Epithelial cell of prostate (primary cell): ENCODE measurements at regions not wholly inside any gene's neighbourhood (a gene's known extent, or its start where the extent isn't known, plus 50 kb on each side); places are given as distances from the start of the nearest gene placed in this dataset.
A peak's percentile ranks its signal among the peaks of the same experiment; 100 is the strongest.
"Not testable (repeated sequence)": the region's sequence is repeated elsewhere in the genome, so short reads cannot be mapped to it uniquely, and the experiment has no call there.

Source experiments
- DNase-seq: peaks from one replicate; pipeline ENCODE4 v3.0.0-alpha.2; 2011; ENCODE audit warnings: low read depth, low spot score
- H3K27ac ChIP-seq: fragments of 450-650 bp; 2 replicates; pipeline ENCODE4 v1.5.1; 2017; ENCODE audit warnings: mild to moderate bottlenecking

- no peak for DNase-seq
- no peak overlapping the region for H3K27ac ChIP-seq
These were observed 334.2 kb downstream of the BMP4 start for GRCh38 chr14:53622447-53622846.

- H3K27ac ChIP-seq: no peak overlapping the region
- no peak for DNase-seq
These were observed 334.7 kb downstream of the BMP4 start for GRCh38 chr14:53621921-53622320.

DNA sequence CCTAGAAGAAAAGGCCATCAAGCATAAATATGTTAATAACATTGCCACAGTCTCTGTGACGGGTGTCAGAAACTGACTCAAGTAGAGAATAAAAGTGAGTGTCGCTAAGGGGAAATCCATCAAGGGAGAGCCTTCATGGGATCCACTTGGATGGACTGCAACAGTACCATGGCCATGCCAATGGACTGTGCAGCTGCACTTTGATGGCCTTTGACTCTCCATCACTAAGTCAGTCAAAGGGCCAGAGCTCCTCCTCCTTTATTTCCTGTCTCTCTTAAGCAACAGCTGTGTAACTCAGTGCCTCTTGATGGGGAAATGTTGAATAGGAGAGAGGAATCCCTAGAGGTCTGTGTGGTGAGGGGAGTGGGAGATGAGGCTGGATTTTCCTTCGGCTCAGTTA, 335.2 kb downstream of the BMP4 start:
- no peak for DNase-seq
- no peak overlapping the region for H3K27ac ChIP-seq

DNA sequence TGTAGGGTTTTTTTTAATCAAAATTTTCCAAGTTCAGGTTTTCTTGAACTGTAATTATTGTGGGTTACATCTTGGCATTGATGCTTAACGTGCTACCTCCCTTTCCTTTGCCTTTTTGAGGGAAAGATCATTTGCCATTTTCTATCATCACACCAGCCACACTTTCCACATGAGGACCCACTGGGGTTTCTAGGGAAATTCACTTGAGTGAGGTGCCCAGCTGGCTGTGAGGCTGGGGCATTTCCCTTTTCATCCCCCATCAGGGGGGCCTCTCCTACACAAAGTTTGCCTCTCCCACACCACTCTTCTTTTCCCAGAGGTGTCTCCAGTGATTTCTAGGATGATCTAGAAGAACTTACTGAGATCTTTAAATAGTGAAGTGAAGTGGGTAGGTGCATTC, 335.7 kb downstream of the BMP4 start:
- no peak for DNase-seq
- no peak overlapping the region for H3K27ac ChIP-seq

DNA sequence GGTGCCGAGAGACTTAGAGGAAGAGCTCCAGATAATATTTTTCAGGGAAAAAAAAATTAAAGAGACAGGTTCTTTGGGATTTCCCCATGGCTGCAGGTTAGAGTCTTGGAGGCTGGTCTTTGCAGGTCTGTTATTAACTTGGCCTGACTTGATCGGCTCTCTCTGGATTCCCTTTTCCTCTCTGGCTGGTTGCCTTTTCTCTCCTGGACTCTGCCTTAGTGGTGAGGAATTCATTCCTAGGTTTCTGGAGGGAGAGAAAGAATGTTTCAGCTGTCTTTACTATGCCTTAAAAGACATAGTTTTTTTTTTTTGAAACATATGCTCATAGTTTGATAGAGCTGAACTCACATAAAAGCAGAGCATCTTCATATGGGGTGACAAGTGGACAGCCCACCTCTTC, 336.3 kb downstream of the BMP4 start:
- DNase-seq: no peak
- H3K27ac ChIP-seq: no peak overlapping the region

DNA sequence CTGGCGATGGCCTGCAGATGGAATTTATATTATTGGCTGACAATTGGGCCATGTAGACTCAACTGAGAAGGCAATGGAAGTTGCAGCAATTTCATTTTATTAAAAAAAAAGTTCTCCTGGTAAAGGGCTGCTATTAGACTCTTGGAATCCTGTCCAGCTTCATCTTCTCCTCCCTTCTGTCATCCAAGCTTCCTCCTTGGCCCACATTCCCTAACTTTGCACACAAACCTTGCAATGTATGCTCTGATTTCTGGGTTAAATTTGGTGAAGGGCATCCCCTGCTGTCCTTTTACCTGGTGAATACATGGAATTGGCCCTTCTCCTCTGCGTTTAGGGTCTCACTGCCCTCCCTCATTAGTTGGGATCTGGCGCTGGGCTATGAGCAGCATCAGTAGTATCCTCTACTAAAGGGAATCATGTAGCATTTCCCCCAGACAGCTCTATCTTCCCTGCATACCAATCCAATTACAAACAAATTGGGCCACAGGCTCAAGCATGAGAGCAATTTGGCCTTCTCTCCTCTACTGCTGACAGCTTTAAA, 336.9 kb downstream of the BMP4 start:
- H3K27ac ChIP-seq: no peak overlapping the region
- no peak for DNase-seq

DNA sequence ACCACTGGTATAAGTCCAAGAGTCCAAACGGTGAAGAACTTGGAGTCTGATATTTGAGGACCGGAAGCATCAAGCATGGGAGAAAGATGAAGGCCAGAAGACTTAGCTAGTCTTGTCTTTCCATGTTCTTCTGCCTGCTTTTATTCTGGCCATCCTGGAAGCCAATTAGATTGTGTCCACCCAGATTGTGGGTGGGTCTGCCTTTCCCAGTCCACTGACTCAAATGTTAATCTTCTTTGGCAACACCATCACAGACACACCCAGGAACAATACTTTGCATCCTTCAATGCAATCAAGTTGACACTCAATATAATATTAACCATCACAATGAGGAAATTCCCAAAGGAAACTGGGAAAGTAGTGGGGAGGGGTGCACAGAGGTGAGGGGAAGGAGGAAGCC, 340.1 kb downstream of the BMP4 start:
- H3K27ac ChIP-seq, DNase-seq: not testable (repeated sequence)

DNA sequence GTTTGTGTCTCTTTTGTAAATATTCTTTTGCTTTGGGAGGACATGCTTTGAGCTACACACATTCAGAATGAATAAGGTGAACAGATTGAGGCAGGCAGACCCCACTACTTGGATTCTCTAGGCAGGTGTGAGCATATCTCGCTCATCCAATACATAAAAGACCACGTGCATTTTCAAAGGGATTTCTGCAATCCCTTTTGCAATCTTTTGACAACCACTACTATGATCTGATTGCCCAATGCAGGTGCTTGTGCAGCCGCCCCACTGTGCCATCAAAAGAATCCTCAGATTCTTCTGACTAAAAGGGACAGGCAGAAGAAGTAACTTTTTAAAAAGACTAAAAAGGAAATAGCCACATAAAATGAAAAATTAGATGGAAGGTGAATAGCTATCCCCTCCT, 341.4 kb downstream of the BMP4 start:
- no peak for DNase-seq
- no peak overlapping the region for H3K27ac ChIP-seq

GRCh38 chr14:53613404-53614253, 343.0 kb downstream of the BMP4 start:
- DNase-seq: peak; percentile 69
- H3K27ac ChIP-seq: peak overlapping the region; percentile 28

DNA sequence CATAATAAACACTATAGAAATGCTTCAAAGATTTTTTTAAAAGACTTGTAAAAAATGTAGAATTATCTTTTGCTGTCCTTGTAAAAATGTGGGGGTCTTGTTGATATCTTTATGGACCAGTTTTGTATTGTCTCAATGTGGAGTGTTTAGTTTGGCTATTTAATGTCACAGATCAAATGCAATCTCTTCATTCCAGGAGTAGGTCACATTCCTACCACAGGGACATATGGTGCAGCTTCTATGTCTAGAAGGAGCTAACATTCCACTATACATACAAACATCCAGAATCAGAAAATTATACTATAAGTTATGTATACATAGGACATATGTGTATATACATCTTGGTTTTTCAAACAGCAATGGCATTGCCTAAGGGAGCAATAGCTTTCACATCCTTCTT, 345.7 kb downstream of the BMP4 start:
- H3K27ac ChIP-seq: no peak overlapping the region

GRCh38 chr14:53609009-53609408, 347.6 kb downstream of the BMP4 start:
- DNase-seq: no peak
- peak overlapping the region; percentile 52 for H3K27ac ChIP-seq

More for the DNA sequence above, 345.7 kb downstream of the BMP4 start:
- DNase-seq: no peak

GRCh38 chr14:53608369-53608768, 348.3 kb downstream of the BMP4 start:
- peak; percentile 86 for DNase-seq
- H3K27ac ChIP-seq: peak overlapping the region; percentile 52

- H3K27ac ChIP-seq: no peak overlapping the region
- no peak for DNase-seq
These were observed 350.4 kb downstream of the BMP4 start for GRCh38 chr14:53606203-53606602.

GRCh38 chr14:53605562-53605961, 351.1 kb downstream of the BMP4 start:
- DNase-seq: no peak
- H3K27ac ChIP-seq: no peak overlapping the region

GRCh38 chr14:53603994-53604393, 352.6 kb downstream of the BMP4 start:
- no peak for DNase-seq
- no peak overlapping the region for H3K27ac ChIP-seq

DNA sequence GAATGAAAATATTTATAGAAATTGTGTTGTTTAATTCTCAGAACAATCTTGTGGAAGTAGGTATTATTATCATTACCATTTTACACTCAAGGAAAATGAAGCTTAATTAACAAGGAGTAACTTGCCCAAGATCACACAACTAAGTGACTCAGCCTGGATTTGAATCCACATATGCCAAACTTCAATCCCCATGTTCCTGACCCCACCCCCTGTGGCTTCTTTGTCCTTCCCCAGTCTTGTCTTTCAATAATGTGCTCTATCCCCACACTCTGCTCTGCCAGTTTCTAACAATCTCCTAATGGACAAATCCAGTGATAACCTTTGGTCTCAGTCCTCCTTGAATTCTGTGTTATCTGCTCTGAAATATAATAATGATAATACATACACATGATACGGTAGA, 355.2 kb downstream of the BMP4 start:
- no peak overlapping the region for H3K27ac ChIP-seq
- no peak for DNase-seq

GRCh38 chr14:53599221-53599945, 357.2 kb downstream of the BMP4 start:
- H3K27ac ChIP-seq: no peak overlapping the region
- no peak for DNase-seq

GRCh38 chr14:53596853-53597525, 359.6 kb downstream of the BMP4 start:
- DNase-seq: no peak
- no peak overlapping the region for H3K27ac ChIP-seq

DNA sequence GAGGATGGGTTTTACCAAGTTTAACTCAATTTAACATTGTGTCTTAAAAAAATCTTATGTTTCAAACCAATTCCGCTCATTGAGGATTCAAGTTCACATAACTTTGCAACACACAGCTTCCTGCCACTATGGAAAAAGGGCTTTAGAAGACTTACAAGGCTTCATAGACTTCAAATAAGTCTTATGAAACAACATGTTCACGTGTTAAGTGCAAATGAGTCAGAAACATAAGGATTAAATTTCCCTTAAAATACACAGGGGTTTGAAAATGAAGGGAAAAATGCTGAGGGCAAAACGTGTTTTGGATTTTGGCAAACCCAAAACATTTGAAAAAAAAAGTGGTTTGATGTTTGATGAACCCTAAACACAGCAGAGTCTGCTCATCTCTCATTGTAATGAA, 364.8 kb downstream of the BMP4 start:
- no peak for DNase-seq
- no peak overlapping the region for H3K27ac ChIP-seq

DNA sequence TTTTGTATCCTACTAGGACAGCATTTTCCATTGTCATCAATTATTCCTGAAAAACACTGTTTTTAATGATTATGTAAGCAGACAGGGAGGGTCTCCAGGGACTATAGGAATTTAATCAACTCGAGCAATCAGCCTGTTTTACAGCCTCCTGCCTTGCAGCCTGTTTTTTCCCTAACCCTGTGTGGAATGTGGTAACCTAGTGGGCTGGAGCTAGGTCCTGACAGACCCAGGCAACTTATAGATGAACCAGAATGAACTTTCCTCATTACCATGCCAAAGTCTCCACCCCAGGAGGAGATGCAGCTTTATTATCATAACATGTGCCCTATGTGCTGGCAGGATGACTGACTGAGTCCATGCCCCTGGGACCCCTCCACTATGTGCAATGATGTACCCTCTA, 375.1 kb downstream of the BMP4 start:
- no peak for DNase-seq
- H3K27ac ChIP-seq: no peak overlapping the region
